ENCODE measurements at regions not wholly inside any gene's neighbourhood (a gene's known extent, or its start where the extent isn't known, plus 50 kb on each side); places are given as distances from the start of the nearest gene placed in this dataset.

GRCh38 chr20:11172881-11173280, 499.1 kb upstream of the JAG1 start (continued):
- no peak for TF ChIP-seq RUNX3 (IDR thresholded peaks at IDR 0.05; ENCODE audit: low read length)
- no peak for TF ChIP-seq NFYB (IDR thresholded peaks at IDR 0.05; ENCODE audit: insufficient read depth, low read depth, low read length)
- no peak for TF ChIP-seq SMAD5 (IDR thresholded peaks at IDR 0.05; ENCODE audit: low read depth)
- no peak for TF ChIP-seq BACH1 (IDR thresholded peaks at IDR 0.05; ENCODE audit: borderline replicate concordance)

GRCh38 chr20:11173916-11174315, 500.1 kb upstream of the JAG1 start:
- RAD21 ChIA-PET (ENCODE audit: unreplicated experiment), result no interaction called here
- SMC1A ChIA-PET (ENCODE audit: uncharacterized antibody, unreplicated experiment), result interaction anchor here (1.4 kb wide), 1 partner anchor 11 kb away, joined by 4 read pairs; no protein-coding TSS in a partner anchor
- CTCF ChIA-PET, result no interaction called here
- H3K27me3 ChIP-seq (replicated peaks in 1 of 2; ENCODE audit: control insufficient read depth in 2 of 2, insufficient read depth in 2 of 2, low read length in 1 of 2), result no peaks in the 10 kb centered on the region
- H3K4me3 ChIP-seq, result no peak overlapping the region
- no peaks in the 10 kb centered on the region for H3K9me3 ChIP-seq (replicated peaks; ENCODE audit: control insufficient read depth, insufficient read depth, low read length)
- no peak overlapping the region for H3K9ac ChIP-seq (ENCODE audit: control insufficient read depth, insufficient read depth, low read length)
- H3K36me3 ChIP-seq (ENCODE audit: control insufficient read depth in 2 of 2, insufficient read depth in 2 of 2, low read length in 1 of 2), result no peaks in the 10 kb centered on the region
- H3K4me2 ChIP-seq (ENCODE audit: control insufficient read depth, insufficient read depth), result no peak overlapping the region
- no peaks in the 10 kb centered on the region for H3K4me1 ChIP-seq (ENCODE audit: control insufficient read depth, insufficient read depth, low read length)
- no peak for DNase-seq (ENCODE audit: low read depth, low spot score)
- no peak overlapping the region for H2AFZ ChIP-seq (ENCODE audit: control insufficient read depth, low read depth, low read length)
- POLR2A ChIA-PET, result no interaction called here
- H3K27ac ChIP-seq (ENCODE audit: control insufficient read depth, insufficient read depth), result no peak overlapping the region
- no peaks in the 10 kb centered on the region for H4K20me1 ChIP-seq (ENCODE audit: control insufficient read depth, insufficient read depth)
- no peaks in the 10 kb centered on the region for H3K79me2 ChIP-seq (ENCODE audit: control insufficient read depth, insufficient read depth, low read length)
- no peak for ATAC-seq
- BruUV-seq (replicated peaks), result no TSS peak
- WGBS (ENCODE audit: insufficient coverage, insufficient replicate concordance, low lambda C conversion rate, missing lambda C conversion rate), result 53% methylated on average over 4 of the region's 4 CpGs
- intact Hi-C loops (cut with micrococcal nuclease; ENCODE audit: unreplicated experiment) (no loop called here), in situ Hi-C loops (cut with MboI) (no loop called here)
- FAIRE-seq, result no peak
- TF ChIP-seq, protein P1, sequence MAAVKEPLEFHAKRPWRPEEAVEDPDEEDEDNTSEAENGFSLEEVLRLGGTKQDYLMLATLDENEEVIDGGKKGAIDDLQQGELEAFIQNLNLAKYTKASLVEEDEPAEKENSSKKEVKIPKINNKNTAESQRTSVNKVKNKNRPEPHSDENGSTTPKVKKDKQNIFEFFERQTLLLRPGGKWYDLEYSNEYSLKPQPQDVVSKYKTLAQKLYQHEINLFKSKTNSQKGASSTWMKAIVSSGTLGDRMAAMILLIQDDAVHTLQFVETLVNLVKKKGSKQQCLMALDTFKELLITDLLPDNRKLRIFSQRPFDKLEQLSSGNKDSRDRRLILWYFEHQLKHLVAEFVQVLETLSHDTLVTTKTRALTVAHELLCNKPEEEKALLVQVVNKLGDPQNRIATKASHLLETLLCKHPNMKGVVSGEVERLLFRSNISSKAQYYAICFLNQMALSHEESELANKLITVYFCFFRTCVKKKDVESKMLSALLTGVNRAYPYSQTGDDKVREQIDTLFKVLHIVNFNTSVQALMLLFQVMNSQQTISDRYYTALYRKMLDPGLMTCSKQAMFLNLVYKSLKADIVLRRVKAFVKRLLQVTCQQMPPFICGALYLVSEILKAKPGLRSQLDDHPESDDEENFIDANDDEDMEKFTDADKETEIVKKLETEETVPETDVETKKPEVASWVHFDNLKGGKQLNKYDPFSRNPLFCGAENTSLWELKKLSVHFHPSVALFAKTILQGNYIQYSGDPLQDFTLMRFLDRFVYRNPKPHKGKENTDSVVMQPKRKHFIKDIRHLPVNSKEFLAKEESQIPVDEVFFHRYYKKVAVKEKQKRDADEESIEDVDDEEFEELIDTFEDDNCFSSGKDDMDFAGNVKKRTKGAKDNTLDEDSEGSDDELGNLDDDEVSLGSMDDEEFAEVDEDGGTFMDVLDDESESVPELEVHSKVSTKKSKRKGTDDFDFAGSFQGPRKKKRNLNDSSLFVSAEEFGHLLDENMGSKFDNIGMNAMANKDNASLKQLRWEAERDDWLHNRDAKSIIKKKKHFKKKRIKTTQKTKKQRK (IDR thresholded peaks at IDR 0.05; ENCODE audit: low read depth, low read length), result no peak
- TF ChIP-seq SKIL (IDR thresholded peaks at IDR 0.05; ENCODE audit: low read depth, poor library complexity, severe bottlenecking) (no peak), CBX5 (IDR thresholded peaks at IDR 0.05; ENCODE audit: low read depth) (no peak), IRF3 (IDR thresholded peaks at IDR 0.05) (no peak), CBFB (IDR thresholded peaks at IDR 0.05; ENCODE audit: low read depth) (no peak), IKZF1 (conservative IDR thresholded peaks at IDR 0.05) (no peak)

Measured in GM12878 (cell line).